ENCODE measurements at regions not wholly inside any gene's neighbourhood (a gene's known extent, or its start where the extent isn't known, plus 50 kb on each side); places are given as distances from the start of the nearest gene placed in this dataset.

- TF ChIP-seq ZNF121 (CRISPR knock-in tag; IDR thresholded peaks at IDR 0.05) (no peak), PRDM15 (CRISPR knock-in tag; IDR thresholded peaks at IDR 0.05) (no peak), HMGA2 (CRISPR knock-in tag; IDR thresholded peaks at IDR 0.05) (no peak), CTCF (IDR thresholded peaks at IDR 0.05) (no peak), FOXP4 (CRISPR knock-in tag; IDR thresholded peaks at IDR 0.05) (no peak), ZNF317 (CRISPR knock-in tag; IDR thresholded peaks at IDR 0.05; ENCODE audit: borderline replicate concordance, low read depth) (no peak), ATF6 (CRISPR knock-in tag; IDR thresholded peaks at IDR 0.05) (no peak), IRF2 (CRISPR knock-in tag; IDR thresholded peaks at IDR 0.05; ENCODE audit: borderline replicate concordance, low read depth) (no peak), TEAD4 (CRISPR knock-in tag; IDR thresholded peaks at IDR 0.05) (no peak), ATF3 (CRISPR knock-in tag; conservative IDR thresholded peaks at IDR 0.05) (no peak), SMAD4 (CRISPR knock-in tag; IDR thresholded peaks at IDR 0.05) (no peak), USF1 (CRISPR knock-in tag; IDR thresholded peaks at IDR 0.05) (no peak), SP1 (CRISPR knock-in tag; conservative IDR thresholded peaks at IDR 0.05) (no peak), IRF1 (CRISPR knock-in tag; IDR thresholded peaks at IDR 0.05) (no peak)
Measured at GRCh38 chr2:194700726-194701125, 956.3 kb upstream of the SLC39A10 start.

Data from WTC11 (cell line).